HCT116 (cell line): ENCODE measurements at regions not wholly inside any gene's neighbourhood (a gene's known extent, or its start where the extent isn't known, plus 50 kb on each side); places are given as distances from the start of the nearest gene placed in this dataset.

Experiments
- ATAC-seq: fragments of 200-7000 bp; cut with Tn5 transposase; 2 replicates; pipeline ENCODE4 v1.9.1; 2020; ENCODE audit warnings: mild to moderate bottlenecking, moderate library complexity
- BruUV-seq: library from RNA; stranded (reverse); fragments of 400-500 nt; replicated peaks from 2 replicates; lab custom pipeline; 2021; lab: Mats Ljungman, UMichigan
- CTCF ChIA-PET: fragments of 300-600 bp; sonication (Branson Sonifier 250); formaldehyde crosslinking; loops from one replicate; lab custom pipeline; 2021; ENCODE audit warnings: antibody characterized with exemption; lab: Charles Lee
- POLR2A ChIA-PET: fragments of 300-600, 350-600 bp; sonication (Branson Sonifier 250); formaldehyde crosslinking; loops from one replicate; lab custom pipeline; 2021; ENCODE audit warnings: antibody characterized with exemption; lab: Charles Lee
- RAD21 ChIA-PET, 2 experiments: fragments of 300-600 bp; sonication (Branson Sonifier 250); formaldehyde crosslinking; loops; one replicate each; lab custom pipeline; 2023; ENCODE audit warnings: low total read pairs in 2 of 2; ENCODE audit not compliant: uncharacterized antibody in 2 of 2, unreplicated experiment in 2 of 2, low non-redundant PET in 1 of 2; lab: Charles Lee
- DNase-seq: peaks from one replicate; pipeline ENCODE4 v3.0.0-alpha.2; 2010; ENCODE audit warnings: low read depth, low spot score
- H2AFZ ChIP-seq: fragments of 200-600 bp; shearing (Covaris generic), sonication (generic); 2 replicates; pipeline ENCODE4 v1.6.1; 2017; ENCODE audit warnings: low read depth, mixed run types, mixed read lengths, antibody characterized with exemption, low read length; ENCODE audit not compliant: poor library complexity, severe bottlenecking
- H3K27ac ChIP-seq: 2 replicates; pipeline ENCODE4 v1.5.1; 2012; ENCODE audit warnings: low read depth, low read length
- H3K27me3 ChIP-seq: fragments of 200-600 bp; sonication (generic); 2 replicates; pipeline ENCODE4 v1.6.1; 2016; ENCODE audit warnings: mixed run types, low read length, mixed read lengths; ENCODE audit not compliant: insufficient read depth
- H3K36me3 ChIP-seq, 2 experiments: fragments of 200-500 bp in 1 of 2; fragments of 200-600 bp in 1 of 2; sonication (Bioruptor generic) in 1 of 2; sonication (generic) in 1 of 2; 2 replicates each; pipeline versions ENCODE4 v1.5.1 to v1.6.1; 2014 to 2016; ENCODE audit warnings: low read length in 2 of 2, inconsistent platforms in 1 of 2, mixed read lengths in 1 of 2, mixed run types in 1 of 2; ENCODE audit not compliant: insufficient read depth in 2 of 2, control insufficient read depth in 1 of 2
- H3K4me1 ChIP-seq, 2 experiments: fragments of 200-600 bp in 1 of 2; sonication (generic) in 1 of 2; 2 replicates each; pipeline versions ENCODE4 v1.5.1 to v1.6.1; 2012 to 2017; ENCODE audit warnings: low read length in 2 of 2, inconsistent platforms in 1 of 2, mild to moderate bottlenecking in 1 of 2, mixed read lengths in 1 of 2, mixed run types in 1 of 2, moderate library complexity in 1 of 2; ENCODE audit not compliant: insufficient read depth in 2 of 2, control insufficient read depth in 1 of 2
- H3K4me2 ChIP-seq: fragments of 200-600 bp; sonication (generic); 2 replicates; pipeline ENCODE4 v1.6.1; 2017; ENCODE audit warnings: mixed run types, low read length, mixed read lengths
- H3K4me3 ChIP-seq, 2 experiments: fragments of 200-600 bp in 1 of 2; sonication (generic) in 1 of 2; replicated peaks in 1 of 2; 2 replicates each; pipeline ENCODE4 v1.5.1; 2011 to 2016; ENCODE audit warnings: low read length in 2 of 2, control low read depth in 1 of 2, low read depth in 1 of 2, mild to moderate bottlenecking in 1 of 2, mixed read lengths in 1 of 2, mixed run types in 1 of 2
- H3K79me2 ChIP-seq: fragments of 200-600 bp; sonication (generic); 2 replicates; pipeline ENCODE4 v1.6.1; 2017; ENCODE audit warnings: mild to moderate bottlenecking, mixed run types, low read length, moderate library complexity, mixed read lengths; ENCODE audit not compliant: insufficient read depth
- H3K9ac ChIP-seq: fragments of 200-600 bp; sonication (generic); 2 replicates; pipeline ENCODE4 v1.6.1; 2016; ENCODE audit warnings: low read length, mixed read lengths
- H3K9me2 ChIP-seq: fragments of 200-600 bp; sonication (generic), shearing (Covaris generic); 2 replicates; pipeline ENCODE4 v1.6.1; 2017; ENCODE audit warnings: mixed run types, mild to moderate bottlenecking, moderate library complexity; ENCODE audit not compliant: insufficient read depth
- H3K9me3 ChIP-seq, 2 experiments: fragments of 200-500 bp in 1 of 2; fragments of 200-600 bp in 1 of 2; sonication (Bioruptor generic) in 1 of 2; sonication (generic) in 1 of 2; 2 replicates each; pipeline ENCODE4 v1.6.1; 2014 to 2017; ENCODE audit warnings: low read length in 2 of 2, mixed read lengths in 2 of 2, inconsistent platforms in 1 of 2, low read depth in 1 of 2, mild to moderate bottlenecking in 1 of 2, mixed run types in 1 of 2, moderate library complexity in 1 of 2; ENCODE audit not compliant: control insufficient read depth in 1 of 2, insufficient read depth in 1 of 2
- H4K20me1 ChIP-seq: fragments of 200-600 bp; sonication (generic), shearing (Covaris generic); 2 replicates; pipeline ENCODE4 v1.6.1; 2017; ENCODE audit warnings: mixed run types, mild to moderate bottlenecking, moderate library complexity; ENCODE audit not compliant: insufficient read depth
- CEBPB ChIP-seq: IDR thresholded peaks from 2 replicates; pipeline ENCODE4 v1.6.1; 2012; ENCODE audit warnings: low read depth
- EGR1 ChIP-seq: IDR thresholded peaks from 2 replicates; pipeline ENCODE4 v1.6.1; 2012; ENCODE audit warnings: low read depth
- ELF1 ChIP-seq: IDR thresholded peaks from 2 replicates; pipeline ENCODE4 v1.6.1; 2012; ENCODE audit warnings: low read depth, borderline replicate concordance
- EZH2 ChIP-seq: fragments of 200-600 bp; sonication (generic); IDR thresholded peaks from 2 replicates; pipeline ENCODE4 v1.6.1; 2017; ENCODE audit warnings: antibody characterized with exemption, mixed run types
- POLR2A ChIP-seq: IDR thresholded peaks from 2 replicates; pipeline ENCODE4 v1.7.0; 2011; ENCODE audit warnings: borderline replicate concordance; ENCODE audit not compliant: insufficient read depth, insufficient read length; ENCODE audit errors: extremely low read depth
- RAD21 ChIP-seq: IDR thresholded peaks from 2 replicates; pipeline ENCODE4 v1.6.1; 2012; ENCODE audit warnings: low read depth, mild to moderate bottlenecking
- SIN3A ChIP-seq: IDR thresholded peaks from 2 replicates; pipeline ENCODE4 v1.6.1; 2012; ENCODE audit warnings: low read depth
- SRF ChIP-seq: IDR thresholded peaks from 2 replicates; pipeline ENCODE4 v1.6.1; 2012; ENCODE audit warnings: low read depth
- ZFX ChIP-seq: fragments of 450-650 bp; IDR thresholded peaks from 2 replicates; pipeline ENCODE4 v1.6.1; 2017
- intact Hi-C: fragments of 100-400 bp; cut with micrococcal nuclease; formaldehyde crosslinking; loops from 2 replicates; pipeline ENCODE4 v1.10.0; 2022

DNA sequence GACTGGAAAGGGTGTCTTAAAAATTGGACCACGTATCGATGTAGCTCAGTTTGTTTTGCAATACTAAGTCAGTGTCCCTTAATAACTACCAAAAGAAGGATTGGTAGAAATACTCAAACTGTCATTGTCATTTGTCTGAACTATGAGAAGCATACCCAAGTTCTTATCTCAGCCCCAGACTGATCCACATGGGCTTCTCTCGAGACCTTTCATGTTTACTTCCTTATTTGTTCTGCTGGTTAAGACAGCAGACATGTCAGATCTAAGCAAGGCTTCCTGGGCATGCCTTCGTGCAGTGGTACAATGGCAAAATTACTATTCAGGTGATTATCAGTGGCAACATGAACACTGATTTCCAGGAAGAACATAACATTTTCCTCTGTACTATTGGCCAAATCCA, 211.1 kb upstream of the PHACTR1 start:
- ChIA-PET RAD21 (no interaction called here), POLR2A (no interaction called here), CTCF (interaction anchor here (1.5 to 1.8 kb wide), 2 partner anchors 18 to 22 kb away, joined by 6 to 22 read pairs; no protein-coding TSS in a partner anchor)
- ATAC-seq (no peak), DNase-seq (no peak)
- Histone ChIP-seq H3K9ac (no peak overlapping the region), H3K4me3 (no peak overlapping the region), H2AFZ (no peak overlapping the region), H3K27me3 (no peaks in the 10 kb centered on the region), H3K27ac (no peak overlapping the region), H4K20me1 (no peaks in the 10 kb centered on the region), H3K9me3 (no peaks in the 10 kb centered on the region), H3K79me2 (no peaks in the 10 kb centered on the region), H3K4me2 (no peak overlapping the region), H3K9me2 (no peaks in the 10 kb centered on the region), H3K4me1 (no peaks in the 10 kb centered on the region), H3K36me3 (no peaks in the 10 kb centered on the region)
- TF ChIP-seq RAD21: no peak
- no TSS peak for BruUV-seq
- intact Hi-C loops: loop anchor here (10.0 kb wide), 1 partner anchor 851 kb away; no protein-coding TSS in a partner anchor

- H2AFZ ChIP-seq: no peak overlapping the region
- H3K9me3 ChIP-seq: no peaks in the 10 kb centered on the region
- H3K36me3 ChIP-seq: no peaks in the 10 kb centered on the region
- H4K20me1 ChIP-seq: no peaks in the 10 kb centered on the region
- H3K4me2 ChIP-seq: no peak overlapping the region
- intact Hi-C loops: loop anchor here (10.0 kb wide), 1 partner anchor 851 kb away; no protein-coding TSS in a partner anchor
- TF ChIP-seq CEBPB (no peak), POLR2A (no peak), ELF1 (no peak), EZH2 (no peak), SIN3A (no peak), SRF (no peak), EGR1 (no peak), ZFX (no peak)
- no TSS peak for BruUV-seq
- ChIA-PET CTCF (no interaction called here), POLR2A (no interaction called here), RAD21 (no interaction called here)
- no peak for ATAC-seq
- no peaks in the 10 kb centered on the region for H3K79me2 ChIP-seq
- no peak overlapping the region for H3K27ac ChIP-seq
- H3K27me3 ChIP-seq: no peaks in the 10 kb centered on the region
- no peak overlapping the region for H3K9ac ChIP-seq
- no peak overlapping the region for H3K4me3 ChIP-seq
- no peaks in the 10 kb centered on the region for H3K4me1 ChIP-seq
- DNase-seq: no peak
- no peaks in the 10 kb centered on the region for H3K9me2 ChIP-seq
These were observed 210.4 kb upstream of the PHACTR1 start for GRCh38 chr6:12506159-12506558.
